Mucosa of descending colon (tissue), 3 donors: ENCODE measurements at regions not wholly inside any gene's neighbourhood (a gene's known extent, or its start where the extent isn't known, plus 50 kb on each side); places are given as distances from the start of the nearest gene placed in this dataset.
"Not testable (repeated sequence)": the region's sequence is repeated elsewhere in the genome, so short reads cannot be mapped to it uniquely, and the experiment has no call there.

ENCODE experiments used
- ATAC-seq: fragments of 200-7000 bp; cut with Tn5 transposase; one replicate; pipeline ENCODE4 v1.9.1; 2020; ENCODE audit warnings: mild to moderate bottlenecking, moderate library complexity
- DNase-seq, 3 donors: peaks; one replicate each; pipeline ENCODE4 v3.0.0-alpha.2; 2020
- H3K36me3 ChIP-seq: fragments of 200-600 bp; one replicate; pipeline ENCODE4 v1.8.0; 2021; ENCODE audit warnings: low read depth, mild to moderate bottlenecking
- H3K4me1 ChIP-seq: fragments of 200-600 bp; one replicate; pipeline ENCODE4 v1.8.0; 2021; ENCODE audit warnings: low read depth, mild to moderate bottlenecking
- H3K4me3 ChIP-seq: fragments of 200-600 bp; one replicate; pipeline ENCODE4 v1.8.0; 2021; ENCODE audit warnings: mild to moderate bottlenecking
- H3K9me3 ChIP-seq: fragments of 200-600 bp; one replicate; pipeline ENCODE4 v1.8.0; 2021; ENCODE audit warnings: mild to moderate bottlenecking
- intact Hi-C, 2 donors: fragments of 100-400 bp; cut with DNase I in 1 of 2; cut with micrococcal nuclease in 1 of 2; formaldehyde crosslinking; loops; one replicate each; pipeline versions ENCODE4 v1.11.0 to v1.11.1; 2022; cut with DNase I, micrococcal nuclease
- TF ChIP-seq, protein P1 (sequence below): fragments of 200-600 bp; IDR thresholded peaks from one replicate; pipeline ENCODE4 v1.8.0; 2022; ENCODE audit warnings: antibody characterized with exemption, mild to moderate bottlenecking
- donor health status: DM: no; HTN: no; CAD: no; lungs with moderate emphysema.
- donor health status: DM: no; HTN: no; CAD: no.
- donor health status: DM: no; HTN: yes; CAD: no.

DNA sequence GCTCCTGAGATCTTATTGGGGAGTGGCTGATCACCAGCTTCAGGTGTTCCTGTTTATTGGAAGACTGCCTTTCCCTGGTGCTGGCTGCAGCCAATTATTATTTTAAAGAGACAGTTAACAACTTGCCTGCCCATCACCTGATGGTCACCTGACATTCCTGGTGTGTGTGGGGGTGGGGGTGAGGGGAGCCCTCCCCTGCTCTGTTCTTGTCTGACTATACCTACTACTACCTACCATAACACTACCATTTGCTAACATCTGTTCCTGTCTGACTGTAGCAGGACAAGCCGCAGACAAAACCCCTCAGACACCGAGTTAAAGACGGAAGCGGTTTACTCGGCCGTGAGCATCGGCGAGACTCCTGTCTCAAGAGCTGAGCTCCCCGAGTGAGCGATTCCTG is 54.9 kb upstream of the NBPF3 start:
- TF ChIP-seq, protein P1, sequence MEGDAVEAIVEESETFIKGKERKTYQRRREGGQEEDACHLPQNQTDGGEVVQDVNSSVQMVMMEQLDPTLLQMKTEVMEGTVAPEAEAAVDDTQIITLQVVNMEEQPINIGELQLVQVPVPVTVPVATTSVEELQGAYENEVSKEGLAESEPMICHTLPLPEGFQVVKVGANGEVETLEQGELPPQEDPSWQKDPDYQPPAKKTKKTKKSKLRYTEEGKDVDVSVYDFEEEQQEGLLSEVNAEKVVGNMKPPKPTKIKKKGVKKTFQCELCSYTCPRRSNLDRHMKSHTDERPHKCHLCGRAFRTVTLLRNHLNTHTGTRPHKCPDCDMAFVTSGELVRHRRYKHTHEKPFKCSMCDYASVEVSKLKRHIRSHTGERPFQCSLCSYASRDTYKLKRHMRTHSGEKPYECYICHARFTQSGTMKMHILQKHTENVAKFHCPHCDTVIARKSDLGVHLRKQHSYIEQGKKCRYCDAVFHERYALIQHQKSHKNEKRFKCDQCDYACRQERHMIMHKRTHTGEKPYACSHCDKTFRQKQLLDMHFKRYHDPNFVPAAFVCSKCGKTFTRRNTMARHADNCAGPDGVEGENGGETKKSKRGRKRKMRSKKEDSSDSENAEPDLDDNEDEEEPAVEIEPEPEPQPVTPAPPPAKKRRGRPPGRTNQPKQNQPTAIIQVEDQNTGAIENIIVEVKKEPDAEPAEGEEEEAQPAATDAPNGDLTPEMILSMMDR, result no peak
- no peaks in the 10 kb centered on the region for H3K4me1 ChIP-seq
- intact Hi-C loops, result no loop called here
- no peak overlapping the region for H3K4me3 ChIP-seq
- peaks cover 4% of the 10 kb centered on the region for H3K9me3 ChIP-seq
- no peak for DNase-seq
- H3K36me3 ChIP-seq, result no peaks in the 10 kb centered on the region
- no peak for ATAC-seq

DNA sequence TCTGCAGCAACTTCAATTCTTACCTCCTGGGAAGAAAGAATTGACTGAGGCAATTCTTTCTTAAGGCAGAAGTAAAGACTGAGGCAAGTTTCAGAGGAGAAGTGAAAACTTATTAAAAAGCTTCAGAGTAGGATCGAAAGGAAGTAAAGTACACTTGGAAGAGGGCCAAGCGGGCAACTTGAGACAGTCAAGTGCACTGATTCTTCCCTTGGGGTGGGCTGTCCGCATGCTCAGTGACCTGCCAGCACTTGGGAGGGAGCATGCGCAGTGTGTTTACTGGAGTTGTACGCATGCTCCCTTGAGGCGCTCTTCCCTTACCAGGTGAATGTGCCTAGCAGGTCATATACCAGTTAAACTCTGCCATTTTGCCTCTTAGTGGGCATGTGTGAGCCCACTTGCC is 55.3 kb upstream of the NBPF3 start:
- H3K4me3 ChIP-seq, result no peak overlapping the region
- peak in 1 of 3 donors; percentile 26 for DNase-seq
- H3K9me3 ChIP-seq, result peaks cover 7% of the 10 kb centered on the region
- no peak for ATAC-seq
- H3K36me3 ChIP-seq, result no peaks in the 10 kb centered on the region
- intact Hi-C loops, result no loop called here
- H3K4me1 ChIP-seq, result no peaks in the 10 kb centered on the region
- TF ChIP-seq, protein P1, result no peak

DNA sequence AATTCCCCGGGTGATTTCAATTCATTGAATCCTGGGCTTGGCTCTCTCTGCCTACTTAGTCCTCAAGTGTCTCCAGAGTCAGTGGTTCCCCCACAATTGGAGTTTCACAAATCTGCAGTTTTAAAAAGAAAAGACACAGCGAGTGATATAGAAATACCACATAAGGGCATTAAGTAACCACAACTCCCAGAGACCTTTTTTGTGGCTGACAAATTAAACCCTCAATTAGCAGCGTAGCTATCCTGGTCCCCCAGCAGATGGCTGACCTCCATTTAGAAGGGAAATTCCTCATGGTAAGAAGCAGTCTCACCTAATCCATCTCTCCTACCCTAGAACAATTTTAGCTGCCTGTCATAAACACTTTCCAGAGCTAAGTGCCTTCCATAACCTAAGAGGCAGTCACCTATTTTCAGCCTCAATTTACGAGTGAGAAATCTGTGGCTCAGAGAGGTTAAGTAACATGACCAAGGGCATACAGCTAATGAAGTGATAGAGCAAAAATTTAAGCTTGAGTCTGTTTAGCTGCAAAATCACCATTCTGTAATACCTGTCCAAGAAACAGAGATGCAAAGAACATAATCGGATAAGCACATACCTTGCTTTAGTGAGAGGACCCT is 56.0 kb upstream of the NBPF3 start:
- ATAC-seq (no peak), DNase-seq (no peak)
- intact Hi-C loops, result no loop called here
- TF ChIP-seq, protein P1, result no peak
- Histone ChIP-seq H3K4me1 (no peaks in the 10 kb centered on the region), H3K4me3 (no peak overlapping the region), H3K9me3 (peaks cover 7% of the 10 kb centered on the region), H3K36me3 (no peaks in the 10 kb centered on the region)

DNA sequence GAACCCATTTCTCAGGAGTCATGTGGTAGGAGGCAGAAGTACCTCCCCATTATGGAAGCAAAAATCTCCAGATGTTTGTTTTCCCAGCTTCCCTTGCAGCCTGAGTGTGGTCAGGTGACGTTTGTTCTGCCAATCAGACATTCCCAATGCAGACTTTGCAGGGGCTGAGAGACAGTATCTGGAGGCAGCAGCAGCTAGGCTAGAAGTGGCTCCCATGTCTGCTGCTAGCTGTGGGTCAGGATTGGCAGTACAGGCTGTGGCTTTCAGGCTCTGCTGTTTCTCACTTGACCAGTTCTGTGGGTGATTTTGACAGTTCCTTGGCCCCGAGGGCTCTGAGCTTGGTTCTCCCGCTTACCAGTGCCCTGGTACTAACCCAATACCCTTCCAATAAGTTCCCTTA is 58.6 kb upstream of the NBPF3 start:
- DNase-seq, result no peak
- Histone ChIP-seq H3K9me3 (peaks cover 7% of the 10 kb centered on the region), H3K36me3 (no peaks in the 10 kb centered on the region), H3K4me3 (no peak overlapping the region), H3K4me1 (no peaks in the 10 kb centered on the region)
- intact Hi-C loops, result no loop called here
- ATAC-seq, result no peak
- TF ChIP-seq, protein P1, result no peak

DNA sequence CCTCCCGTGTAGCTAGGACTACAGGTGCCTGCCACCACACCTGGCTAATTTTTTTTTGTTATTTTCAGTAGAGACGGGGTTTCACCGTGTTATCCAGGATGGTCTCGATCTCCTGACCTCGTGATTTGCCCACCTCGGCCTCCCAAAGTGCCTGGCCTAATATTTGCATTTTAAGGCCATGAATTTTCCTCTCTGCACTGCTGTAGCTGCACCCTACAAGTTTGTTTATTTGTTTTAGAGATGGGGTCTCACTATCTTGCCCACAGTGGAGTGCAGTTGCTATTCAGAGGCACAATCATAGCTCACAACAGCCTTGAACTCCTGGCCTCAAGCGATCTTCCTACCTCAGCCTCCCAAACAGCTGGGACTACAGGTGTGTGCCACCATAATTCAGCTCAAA is 59.8 kb upstream of the NBPF3 start:
- H3K4me3 ChIP-seq, H3K4me1 ChIP-seq, DNase-seq, H3K36me3 ChIP-seq, H3K9me3 ChIP-seq, intact Hi-C loops, ATAC-seq: not testable (repeated sequence)

DNA sequence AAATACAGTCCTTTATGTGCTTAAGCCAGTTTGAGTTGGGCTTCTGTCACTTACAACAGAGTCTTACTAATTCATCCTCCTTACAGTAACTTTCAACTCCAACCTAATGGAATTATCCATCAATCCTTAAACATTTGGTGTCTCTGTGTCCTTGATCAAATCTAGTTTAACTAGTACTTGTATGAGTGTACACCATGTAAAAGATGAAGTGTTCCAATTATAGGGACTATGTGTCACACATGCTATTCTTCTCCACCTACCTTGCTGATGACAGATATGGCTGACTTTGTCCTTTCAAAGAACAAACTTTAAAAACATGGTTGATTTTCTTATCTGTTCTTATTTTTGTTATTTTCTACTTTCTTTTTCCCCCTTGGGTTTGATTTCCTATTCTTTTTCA is 60.4 kb upstream of the NBPF3 start:
- intact Hi-C loops, result no loop called here
- DNase-seq (no peak), ATAC-seq (peak; percentile 32)
- H3K9me3 ChIP-seq, result peaks cover 7% of the 10 kb centered on the region
- H3K36me3 ChIP-seq, result no peaks in the 10 kb centered on the region
- H3K4me3 ChIP-seq, result no peak overlapping the region
- TF ChIP-seq, protein P1, result no peak
- H3K4me1 ChIP-seq, result no peaks in the 10 kb centered on the region
